ENCODE measurements at regions not wholly inside any gene's neighbourhood (a gene's known extent, or its start where the extent isn't known, plus 50 kb on each side); places are given as distances from the start of the nearest gene placed in this dataset.

- DNase-seq (ENCODE audit: low spot score in 2 of 2), result no peak
- intact Hi-C loops (cut with DNase I; ENCODE audit: low total_unique reads), result no loop called here
- WGBS, 2 donors, result 68 to 73% methylated on average over 2 of the region's 2 CpGs
- TF ChIP-seq CTCF (IDR thresholded peaks at IDR 0.05) (no peak), POLR2A (IDR thresholded peaks at IDR 0.05) (no peak)
- no peak overlapping the region for H3K4me3 ChIP-seq (ENCODE audit: low read depth, poor library complexity, severe bottlenecking)
These were observed 1554.6 kb downstream of the CDH8 start for GRCh38 chr16:60481591-60481990.

GRCh38 chr16:60478810-60479209 lies 1557.4 kb downstream of the CDH8 start:
- H3K4me3 ChIP-seq (ENCODE audit: low read depth, poor library complexity, severe bottlenecking), result no peak overlapping the region
- no peak for DNase-seq (ENCODE audit: low spot score in 2 of 2)
- intact Hi-C loops (cut with DNase I; ENCODE audit: low total_unique reads), result no loop called here
- TF ChIP-seq CTCF (IDR thresholded peaks at IDR 0.05) (no peak), POLR2A (IDR thresholded peaks at IDR 0.05) (no peak)
- 80 to 92% methylated on average over 1 of the region's 1 CpG for WGBS, 2 donors

- TF ChIP-seq POLR2A (IDR thresholded peaks at IDR 0.05) (no peak), CTCF (IDR thresholded peaks at IDR 0.05) (no peak)
- 76 to 83% methylated on average over 1 of the region's 1 CpG for WGBS, 2 donors
- intact Hi-C loops (cut with DNase I; ENCODE audit: low total_unique reads), result no loop called here
- no peak overlapping the region for H3K4me3 ChIP-seq (ENCODE audit: low read depth, poor library complexity, severe bottlenecking)
- no peak for DNase-seq (ENCODE audit: low spot score in 2 of 2)
These were observed 1572.3 kb downstream of the CDH8 start for GRCh38 chr16:60463986-60464385.

- intact Hi-C loops (cut with DNase I; ENCODE audit: low total_unique reads), result no loop called here
- no peak for DNase-seq (ENCODE audit: low spot score in 2 of 2)
- H3K4me3 ChIP-seq (ENCODE audit: low read depth, poor library complexity, severe bottlenecking), result no peak overlapping the region
- 83 to 85% methylated on average over 2 of the region's 2 CpGs for WGBS, 2 donors
- no peak for TF ChIP-seq CTCF (IDR thresholded peaks at IDR 0.05)
- TF ChIP-seq POLR2A (IDR thresholded peaks at IDR 0.05), result no peak
These were observed 1576.8 kb downstream of the CDH8 start for GRCh38 chr16:60459463-60459862.

- 46 to 69% methylated on average over 1 of the region's 1 CpG for WGBS, 2 donors
- H3K4me3 ChIP-seq (ENCODE audit: low read depth, poor library complexity, severe bottlenecking), result no peak overlapping the region
- DNase-seq (ENCODE audit: low spot score in 2 of 2), result no peak
- intact Hi-C loops (cut with DNase I; ENCODE audit: low total_unique reads), result no loop called here
- TF ChIP-seq POLR2A (IDR thresholded peaks at IDR 0.05) (no peak), CTCF (IDR thresholded peaks at IDR 0.05) (no peak)
These were observed 1578.0 kb downstream of the CDH8 start for GRCh38 chr16:60458255-60458654.

GRCh38 chr16:60452646-60453045 lies 1583.6 kb downstream of the CDH8 start:
- DNase-seq (ENCODE audit: low spot score in 2 of 2), result no peak
- TF ChIP-seq CTCF (IDR thresholded peaks at IDR 0.05), result no peak
- TF ChIP-seq POLR2A (IDR thresholded peaks at IDR 0.05), result no peak
- intact Hi-C loops (cut with DNase I; ENCODE audit: low total_unique reads), result no loop called here
- H3K4me3 ChIP-seq (ENCODE audit: low read depth, poor library complexity, severe bottlenecking), result no peak overlapping the region

Data from lower leg skin (tissue), 4 donors.